Activated naive CD4-positive, alpha-beta T cell treated with Interleukin-2 at 50 U/mL for 16 hours (primary cell): ENCODE measurements at regions not wholly inside any gene's neighbourhood (a gene's known extent, or its start where the extent isn't known, plus 50 kb on each side); places are given as distances from the start of the nearest gene placed in this dataset.
"Not testable (repeated sequence)": the region's sequence is repeated elsewhere in the genome, so short reads cannot be mapped to it uniquely, and the experiment has no call there.

Experiments
- DNase-seq: peaks from one replicate; pipeline ENCODE4 v3.0.0-alpha.2; 2020

DNA sequence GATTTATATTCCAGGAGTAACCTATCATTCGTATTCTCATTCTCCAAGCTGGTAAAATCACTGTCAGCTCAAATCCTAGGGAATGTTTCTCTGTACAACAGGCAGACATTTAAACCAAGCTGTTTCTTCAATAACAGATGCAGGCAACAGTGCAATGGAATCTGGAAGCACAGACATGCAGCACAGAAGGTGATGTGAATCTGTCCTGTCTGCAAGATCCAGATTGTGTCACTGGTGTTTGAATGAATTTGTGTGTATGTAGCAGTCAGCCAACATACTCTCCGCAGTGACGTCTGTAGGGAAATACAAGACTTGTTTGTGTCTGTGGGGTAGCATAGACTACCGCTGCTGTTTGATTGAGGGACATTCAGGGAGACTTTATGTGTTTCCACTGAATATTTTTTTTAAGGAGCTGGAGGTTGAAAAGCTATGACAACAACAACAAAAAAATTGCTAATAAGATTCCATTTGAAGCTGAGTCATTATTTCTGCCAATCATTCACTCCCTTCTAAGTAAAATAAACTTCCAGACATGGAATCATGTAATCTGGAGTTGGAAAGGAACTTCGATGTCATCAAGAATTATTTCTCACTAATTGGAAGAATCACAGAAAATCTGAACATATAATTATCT is 122.9 kb upstream of the MYO3A start:
- DNase-seq: no peak

- DNase-seq: no peak
Measured at GRCh38 chr10:25813511-25813910, 120.5 kb upstream of the MYO3A start.

GRCh38 chr10:25815236-25815635 is 118.8 kb upstream of the MYO3A start:
- DNase-seq: no peak

- no peak for DNase-seq
Measured at GRCh38 chr10:25815999-25816768, 117.8 kb upstream of the MYO3A start.

DNA sequence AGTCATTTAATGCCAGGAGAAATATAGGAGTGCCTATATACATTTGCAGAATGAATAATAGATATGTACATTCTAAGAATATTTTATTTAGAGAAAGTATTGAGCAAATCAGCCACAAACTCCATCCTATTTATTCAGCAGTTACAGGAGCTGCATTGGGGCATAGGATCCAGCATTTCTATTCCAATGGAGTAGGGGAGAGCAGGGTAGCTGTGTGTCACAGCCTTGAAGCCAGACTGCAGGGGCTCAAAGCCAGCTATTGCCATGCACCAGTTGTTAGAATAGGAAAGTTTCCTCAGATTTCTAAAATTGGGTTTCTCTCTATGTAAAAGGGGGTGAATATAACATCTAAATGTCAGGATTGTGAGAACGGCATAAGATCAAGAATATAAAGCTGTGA is 116.8 kb upstream of the MYO3A start:
- no peak for DNase-seq

DNA sequence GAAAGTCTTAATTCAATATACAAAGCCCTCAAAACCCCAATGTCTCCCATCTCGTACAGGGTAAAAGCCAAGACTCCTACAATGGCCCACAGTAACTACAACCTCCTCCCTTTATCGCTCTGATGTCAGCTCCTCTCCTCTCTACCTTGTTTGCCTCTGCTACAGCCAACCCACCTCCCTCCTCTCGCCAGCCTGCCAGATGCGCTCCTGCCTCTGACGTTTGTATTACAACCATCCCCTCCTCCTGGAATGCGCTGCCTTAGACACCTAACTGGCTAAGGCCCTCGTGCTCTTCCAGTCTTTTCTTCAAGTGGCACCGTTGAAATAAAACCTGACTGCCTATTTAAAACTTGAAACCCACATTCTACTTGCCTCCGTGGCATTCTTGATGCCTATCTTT is 115.3 kb upstream of the MYO3A start:
- no peak for DNase-seq

- DNase-seq: no peak
Measured at GRCh38 chr10:25820472-25820871, 113.6 kb upstream of the MYO3A start.

DNA sequence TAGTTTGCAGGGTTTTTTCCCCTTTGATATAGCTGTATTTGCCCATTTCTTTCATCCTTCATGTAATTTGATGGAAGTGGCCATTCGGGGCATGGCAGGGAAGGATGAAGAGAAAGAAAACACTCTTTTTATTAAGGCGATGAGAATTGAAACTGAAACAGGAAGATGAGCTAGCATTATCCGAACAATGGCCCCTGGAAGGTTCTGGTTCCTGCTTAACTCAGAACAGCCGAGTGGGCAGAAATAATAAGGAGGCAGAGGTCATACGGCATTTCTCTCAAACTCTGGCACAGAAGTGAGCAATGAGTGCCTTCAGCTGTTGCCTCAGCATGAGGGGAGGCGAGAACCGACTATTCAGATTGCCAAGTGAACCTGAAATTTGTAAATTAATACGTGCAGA is 113.2 kb upstream of the MYO3A start:
- no peak for DNase-seq

DNA sequence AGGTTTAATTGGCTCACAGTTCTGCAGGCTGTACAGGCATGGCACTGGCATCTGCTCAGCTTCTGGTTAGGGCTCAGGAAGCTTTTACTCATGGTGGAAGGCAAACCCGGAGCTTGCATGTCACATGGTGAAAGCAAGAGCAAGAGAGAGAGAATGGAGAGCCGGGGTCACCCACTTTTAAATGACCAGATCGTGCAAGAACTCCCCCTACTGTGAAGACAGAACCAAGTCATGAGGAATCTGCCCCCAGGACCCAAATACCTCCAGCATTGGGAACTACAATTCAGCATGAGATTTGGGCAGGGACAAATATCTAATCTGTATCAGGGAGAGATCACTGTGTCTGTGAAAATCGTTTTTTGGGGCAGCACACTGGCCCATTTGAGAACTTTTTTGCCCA is 110.0 kb upstream of the MYO3A start:
- no peak for DNase-seq

DNA sequence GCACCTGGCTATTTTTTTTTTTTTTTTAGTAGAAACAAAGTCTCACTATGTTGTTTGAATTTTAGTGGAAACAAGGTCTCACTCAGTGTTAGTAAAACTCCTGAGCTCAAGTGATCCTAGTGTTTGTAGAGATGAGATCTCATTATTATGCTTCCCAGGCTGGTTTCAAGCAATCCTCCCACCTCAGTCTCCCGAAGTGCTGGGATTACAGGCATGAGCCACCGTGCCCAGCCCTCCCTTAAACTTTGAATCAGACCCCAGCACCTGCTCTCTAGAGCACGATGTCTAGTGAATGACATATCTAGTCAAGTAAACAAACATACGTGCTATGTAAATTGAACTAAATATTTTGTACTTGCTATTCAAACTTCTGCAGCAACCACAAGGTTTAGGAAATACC is 105.6 kb upstream of the MYO3A start:
- DNase-seq: no peak

- DNase-seq: no peak
Measured at GRCh38 chr10:25831080-25831479, 102.9 kb upstream of the MYO3A start.

DNA sequence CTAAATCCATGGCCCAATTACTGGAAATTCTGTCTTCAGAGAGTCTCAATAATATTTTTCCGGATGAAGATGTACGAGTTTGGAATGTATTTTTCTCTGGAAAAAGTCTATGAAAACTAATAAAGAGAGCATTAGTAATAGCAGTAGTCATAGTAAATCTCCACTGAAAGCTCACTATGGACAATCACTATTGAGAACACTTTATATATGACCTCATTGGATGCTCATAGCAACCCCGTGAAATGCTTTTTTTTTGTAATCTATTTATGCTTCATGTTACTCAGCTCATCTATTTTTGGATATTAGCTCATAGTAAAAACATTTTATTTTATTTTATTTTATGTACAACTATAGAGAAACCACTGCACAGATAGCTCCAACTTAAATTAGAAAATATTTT is 94.3 kb upstream of the MYO3A start:
- DNase-seq: no peak

- DNase-seq: not testable (repeated sequence)
Measured at GRCh38 chr10:25840875-25841274, 93.2 kb upstream of the MYO3A start.

- no peak for DNase-seq
Measured at GRCh38 chr10:25842146-25842545, 91.9 kb upstream of the MYO3A start.

DNA sequence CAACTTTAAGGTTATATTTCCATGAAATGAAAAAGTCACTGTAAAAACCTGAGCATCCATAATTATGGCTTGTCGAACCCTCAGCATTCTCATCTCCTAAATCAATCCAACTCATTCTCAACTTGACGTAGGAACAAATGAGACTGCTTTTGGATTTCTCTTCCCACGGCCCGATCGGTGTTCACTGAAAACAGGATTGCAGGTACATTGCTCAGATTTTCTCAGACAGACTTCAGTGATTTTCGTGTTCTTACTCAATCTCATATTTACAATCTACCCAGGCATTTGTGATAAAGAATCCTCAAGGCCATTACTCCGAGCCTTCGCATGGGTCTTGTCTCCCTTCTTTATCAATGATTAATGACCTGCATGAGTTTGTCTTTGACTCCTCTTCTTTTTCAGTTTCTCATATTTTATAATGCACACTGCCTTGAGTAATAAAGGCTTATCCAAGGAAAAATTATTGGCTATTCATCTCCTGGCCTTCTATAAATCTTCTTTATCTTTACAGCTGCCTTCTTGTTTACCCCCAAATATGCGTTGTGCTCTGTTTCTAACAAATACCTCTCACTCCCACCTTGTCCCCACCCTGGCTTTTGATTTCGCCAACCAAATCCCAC is 90.4 kb upstream of the MYO3A start:
- DNase-seq: no peak

- not testable (repeated sequence) for DNase-seq
Measured at GRCh38 chr10:25844716-25845115, 89.3 kb upstream of the MYO3A start.

- DNase-seq: no peak
Measured at GRCh38 chr10:25849268-25849667, 84.8 kb upstream of the MYO3A start.

DNA sequence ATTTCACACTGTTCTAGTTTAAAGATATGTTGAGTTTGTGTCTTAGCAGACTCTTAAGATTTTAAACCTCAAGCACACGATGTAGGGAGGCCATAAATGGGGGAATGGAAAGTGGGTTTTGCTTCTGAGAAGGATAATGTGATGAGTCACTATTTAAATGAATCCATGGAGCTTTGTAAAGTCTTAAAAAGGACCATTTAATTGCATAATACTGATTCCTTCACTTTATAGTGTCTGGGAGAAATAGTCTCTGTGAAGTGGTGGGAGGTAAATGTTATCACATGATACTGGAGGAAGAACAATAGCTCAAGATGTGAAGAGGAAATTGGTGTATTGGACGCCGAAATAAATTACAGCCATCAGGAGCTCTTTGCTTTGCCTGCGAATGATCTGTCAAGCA is 84.0 kb upstream of the MYO3A start:
- no peak for DNase-seq

GRCh38 chr10:25851548-25851947 is 82.5 kb upstream of the MYO3A start:
- DNase-seq: no peak

DNA sequence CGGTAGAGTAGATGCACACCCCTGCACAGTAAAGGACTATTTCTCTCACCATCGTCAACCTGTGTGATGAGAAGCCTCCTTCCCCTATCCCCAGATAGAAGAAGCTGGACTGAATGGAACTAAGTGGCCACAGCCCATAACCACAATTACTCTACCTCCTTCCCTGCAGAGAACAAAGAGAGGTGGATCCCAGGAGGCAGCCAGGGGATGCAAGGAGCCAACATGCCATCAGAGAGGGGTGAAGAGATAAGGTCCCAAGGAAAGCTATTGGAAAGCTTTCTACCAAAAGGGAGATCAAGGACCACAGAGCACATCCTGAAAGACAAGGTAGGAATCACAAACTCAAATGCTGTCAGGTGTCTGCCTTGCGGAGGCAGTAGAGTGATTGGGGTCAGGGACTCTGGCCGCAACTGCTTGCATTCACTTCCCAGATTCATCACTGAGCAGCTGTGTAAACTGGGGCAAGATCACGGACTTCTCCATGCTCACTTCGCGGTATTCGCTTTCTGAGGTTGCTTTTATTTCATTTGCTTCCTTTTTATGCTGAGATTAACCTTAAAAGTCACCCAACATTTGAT is 81.6 kb upstream of the MYO3A start:
- DNase-seq: no peak

DNA sequence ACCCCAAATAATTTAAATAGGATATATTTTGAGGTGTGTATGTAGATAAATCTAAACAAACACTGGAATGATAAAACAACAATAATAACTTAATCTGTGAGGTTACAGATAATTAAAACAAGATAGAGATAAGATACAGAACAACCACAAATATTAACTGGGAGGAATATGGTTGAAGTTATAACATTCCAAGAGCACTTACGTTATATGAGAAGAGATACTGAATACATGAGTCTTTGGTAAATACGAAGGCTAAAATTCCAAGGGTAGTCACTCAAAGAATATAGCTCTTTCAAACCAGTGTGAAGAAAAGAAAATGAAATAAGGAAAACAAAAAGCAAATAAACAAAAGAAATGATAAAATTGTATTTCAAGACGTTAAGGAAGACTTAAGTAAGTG is 76.0 kb upstream of the MYO3A start:
- DNase-seq: no peak

DNA sequence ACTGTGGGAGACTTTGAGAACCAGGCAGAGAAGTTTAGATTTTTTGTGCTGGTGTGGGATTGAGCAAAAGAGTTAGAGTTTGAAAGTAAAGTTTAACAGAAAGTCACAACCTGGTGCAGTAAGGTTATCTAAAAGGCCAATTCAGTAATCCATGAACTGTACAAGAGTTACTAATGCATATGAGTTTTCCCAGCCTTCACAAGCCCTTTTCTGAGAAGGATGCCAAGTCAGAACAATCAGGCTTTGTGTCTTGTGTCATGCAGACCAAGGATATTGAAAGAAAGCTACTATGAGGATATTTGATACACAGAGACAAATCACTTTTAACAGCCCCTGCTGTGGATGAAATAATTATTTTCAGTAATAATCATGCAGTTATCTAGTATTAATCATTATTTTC is 68.8 kb upstream of the MYO3A start:
- DNase-seq: no peak

DNA sequence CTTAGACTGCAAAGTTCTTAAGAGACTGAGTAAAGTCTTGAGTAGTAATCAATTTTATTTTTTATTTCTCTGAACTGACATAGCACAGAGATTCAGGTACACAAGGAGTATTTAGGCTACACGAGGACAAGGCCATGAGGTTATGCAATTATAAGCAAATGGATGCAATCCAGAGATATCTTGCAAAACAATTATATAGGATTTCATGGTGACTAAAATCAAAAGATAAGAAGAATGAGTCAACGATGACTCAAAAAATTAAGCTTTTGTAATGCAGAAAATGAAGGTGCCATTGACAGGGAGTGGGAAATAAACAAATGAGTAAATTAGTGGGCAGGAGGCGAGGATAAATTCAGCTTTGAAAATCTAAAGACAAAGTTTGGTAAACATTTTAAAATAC is 66.7 kb upstream of the MYO3A start:
- DNase-seq: no peak

- DNase-seq: no peak
Measured at GRCh38 chr10:25869067-25869591, 64.9 kb upstream of the MYO3A start.
